ENCODE measurements at regions not wholly inside any gene's neighbourhood (a gene's known extent, or its start where the extent isn't known, plus 50 kb on each side); places are given as distances from the start of the nearest gene placed in this dataset.
A peak's percentile ranks its signal among the peaks of the same experiment; 100 is the strongest.
"Not testable (repeated sequence)": the region's sequence is repeated elsewhere in the genome, so short reads cannot be mapped to it uniquely, and the experiment has no call there.

DNA sequence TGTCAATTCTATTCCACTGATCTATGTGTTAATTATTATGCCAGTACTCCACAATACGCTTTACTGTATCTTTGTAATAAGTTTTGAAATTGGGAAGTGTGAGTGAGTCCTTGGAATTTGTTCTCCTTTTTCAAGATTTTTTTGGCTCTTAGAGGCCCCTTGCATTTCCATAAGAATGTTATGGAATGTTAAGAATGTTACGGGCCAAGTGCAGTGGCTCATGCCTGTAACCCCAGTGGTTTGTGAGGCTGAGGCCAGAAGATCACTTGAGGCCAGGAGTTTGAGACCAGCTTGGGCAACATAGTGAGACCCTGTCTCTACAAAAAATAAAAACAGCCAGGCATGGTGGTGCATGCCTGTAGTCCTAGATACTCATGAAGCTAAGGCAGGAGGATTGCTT is 167.6 kb upstream of the CXorf66 start:
- TF ChIP-seq CTCF (IDR thresholded peaks at IDR 0.05; ENCODE audit: extremely low read depth, missing control alignments): no peak
- no peak for DNase-seq (ENCODE audit: low spot score)

- DNase-seq (ENCODE audit: low spot score): no peak
- TF ChIP-seq CTCF (IDR thresholded peaks at IDR 0.05; ENCODE audit: extremely low read depth, missing control alignments): no peak
Measured at GRCh38 chrX:140123446-140123845, 158.1 kb upstream of the CXorf66 start.

DNA sequence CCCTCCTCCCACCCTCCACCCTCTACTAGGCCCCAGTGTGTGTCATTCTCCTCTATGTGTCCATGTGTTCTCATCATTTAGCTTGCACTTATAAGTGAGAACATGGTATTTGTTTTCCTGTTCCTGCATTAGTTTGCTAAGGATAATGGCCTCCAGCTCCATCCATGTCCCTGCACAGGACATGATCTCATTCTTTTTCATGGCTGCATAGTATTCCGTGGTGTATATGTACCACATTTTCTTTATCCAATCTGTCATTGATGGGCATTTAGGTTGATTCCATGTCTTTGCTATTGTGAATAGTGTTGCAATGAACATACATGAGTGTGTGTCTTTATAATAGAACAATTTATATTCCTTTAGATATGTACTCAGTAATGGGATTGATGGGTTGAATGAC is 148.7 kb upstream of the CXorf66 start:
- DNase-seq (ENCODE audit: low spot score): not testable (repeated sequence)

DNA sequence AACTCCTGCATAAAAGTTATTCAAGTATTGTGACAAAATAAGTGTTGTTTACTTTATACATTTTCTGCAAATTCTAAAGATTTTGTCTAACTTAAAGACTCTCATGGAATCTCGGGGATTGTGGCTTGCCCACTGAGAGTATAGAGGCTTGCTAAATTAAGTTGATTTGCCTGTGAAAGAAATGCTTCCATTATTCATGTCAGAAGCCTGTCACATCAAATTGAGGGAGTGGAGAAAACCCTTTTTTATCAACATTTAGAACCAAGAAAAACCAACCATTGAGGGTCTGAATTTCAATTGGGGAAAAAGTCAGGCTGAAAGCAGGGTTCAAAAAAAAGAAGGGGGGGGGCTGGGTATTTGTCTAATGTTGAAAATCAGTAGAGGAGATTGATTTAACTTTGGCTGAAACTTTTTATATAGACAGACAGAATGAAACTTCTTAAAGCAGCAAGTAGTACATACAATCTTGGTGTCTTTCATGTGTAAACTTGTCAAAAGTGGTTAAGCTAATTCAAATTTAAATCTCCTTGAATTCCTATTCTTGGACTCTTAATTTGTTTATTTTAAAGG is 144.8 kb upstream of the CXorf66 start:
- TF ChIP-seq CTCF (IDR thresholded peaks at IDR 0.05; ENCODE audit: extremely low read depth, missing control alignments): no peak
- no peak for DNase-seq (ENCODE audit: low spot score)

GRCh38 chrX:140104760-140105159 is 139.4 kb upstream of the CXorf66 start:
- no peak for DNase-seq (ENCODE audit: low spot score)
- TF ChIP-seq CTCF (IDR thresholded peaks at IDR 0.05; ENCODE audit: extremely low read depth, missing control alignments): no peak

DNA sequence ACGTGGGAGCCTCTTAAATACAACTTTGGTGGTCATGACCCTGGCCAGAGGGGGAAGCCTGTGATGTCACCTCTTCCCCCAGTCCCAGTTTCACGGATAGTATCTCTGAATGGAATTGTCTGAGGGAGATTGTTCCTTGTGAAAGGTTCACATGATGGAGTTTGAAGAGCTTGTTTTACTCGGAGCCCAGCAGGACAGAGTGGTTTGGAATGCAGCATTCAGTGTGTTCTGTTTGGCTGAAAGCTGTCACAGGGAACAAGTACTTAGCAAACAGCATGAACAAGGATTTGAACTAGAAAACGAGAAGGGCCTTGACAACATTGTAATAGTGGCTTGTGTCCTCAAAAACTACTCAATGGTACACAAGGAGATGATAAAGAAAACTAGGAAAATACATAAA is 133.9 kb upstream of the CXorf66 start:
- TF ChIP-seq CTCF (IDR thresholded peaks at IDR 0.05; ENCODE audit: extremely low read depth, missing control alignments): no peak
- no peak for DNase-seq (ENCODE audit: low spot score)

DNA sequence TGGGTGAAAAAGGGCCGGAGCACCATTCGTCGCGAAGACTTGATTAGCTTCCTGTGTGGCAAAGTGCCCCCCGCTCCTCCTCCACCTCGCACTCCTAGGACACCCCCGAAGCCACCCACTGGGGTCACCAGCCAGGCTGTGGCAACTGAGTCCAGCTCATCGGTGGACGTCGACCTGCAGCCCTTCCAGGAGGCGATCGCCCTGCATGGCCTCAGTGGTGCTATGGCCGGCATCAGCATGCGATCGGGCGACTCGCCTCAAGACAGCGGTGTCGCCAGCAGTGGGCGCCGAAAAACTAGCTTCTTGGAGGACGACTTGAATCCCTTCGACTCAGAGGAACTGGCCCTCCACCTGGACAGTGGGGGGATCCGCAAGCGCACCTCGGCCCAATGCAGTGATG is 126.8 kb upstream of the CXorf66 start:
- TF ChIP-seq CTCF (IDR thresholded peaks at IDR 0.05; ENCODE audit: extremely low read depth, missing control alignments): no peak
- no peak for DNase-seq (ENCODE audit: low spot score)

DNA sequence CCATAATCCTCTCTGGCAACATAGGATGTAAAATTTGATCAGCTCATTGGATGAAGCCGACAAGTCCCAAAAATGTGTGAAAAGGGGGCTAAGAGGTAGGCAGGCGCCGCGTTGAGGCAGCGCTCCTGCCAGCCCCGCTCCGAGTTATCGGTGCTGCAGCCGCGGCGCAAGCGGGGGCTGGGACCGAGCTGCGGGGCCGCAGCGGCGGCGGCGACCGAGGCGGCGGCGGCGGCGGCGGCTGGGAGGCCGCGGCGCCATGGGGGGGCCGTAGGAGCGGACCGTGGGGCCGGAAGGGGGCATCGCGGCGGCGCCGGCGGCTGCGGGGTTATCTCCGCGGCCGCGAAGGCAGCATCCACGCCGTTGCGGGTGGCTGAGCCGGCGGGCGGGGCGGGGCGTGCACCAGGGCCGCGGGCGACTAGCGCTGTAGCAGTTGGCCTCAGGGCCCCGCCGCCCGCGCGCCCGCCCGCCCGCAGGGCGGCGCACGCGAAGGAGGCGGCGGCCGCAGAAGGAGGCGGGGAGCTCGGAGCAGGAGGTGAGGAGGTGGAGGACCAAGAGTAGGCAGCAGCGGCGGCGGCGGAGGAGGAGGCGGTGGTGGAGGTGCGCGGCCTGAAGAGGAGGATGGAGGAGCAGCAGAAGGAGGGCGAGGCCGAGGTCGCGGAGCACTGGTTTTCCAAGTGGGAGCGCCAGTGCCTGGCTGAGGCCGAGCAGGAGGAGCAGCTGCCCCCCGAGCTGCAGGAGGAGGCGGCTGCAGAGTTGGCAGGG is 126.0 kb upstream of the CXorf66 start:
- no peak for TF ChIP-seq CTCF (IDR thresholded peaks at IDR 0.05; ENCODE audit: extremely low read depth, missing control alignments)
- DNase-seq (ENCODE audit: low spot score): peak; percentile 40
